ENCODE measurements at regions not wholly inside any gene's neighbourhood (a gene's known extent, or its start where the extent isn't known, plus 50 kb on each side); places are given as distances from the start of the nearest gene placed in this dataset.

GRCh38 chr11:33634291-33634834, 66.3 kb downstream of the C11orf91 start:
- WGBS, 5 donors, result 71 to 93% (median 75%) methylated on average over 6 to 7 of the region's 7 CpGs
- intact Hi-C loops (cut with DNase I; ENCODE audit: low total_unique reads), result no loop called here
- TF ChIP-seq POLR2AphosphoS5 (IDR thresholded peaks at IDR 0.05) (no peak), EP300 (IDR thresholded peaks at IDR 0.05) (no peak), POLR2A (IDR thresholded peaks at IDR 0.05) (no peak)
- TF ChIP-seq, protein P1, sequence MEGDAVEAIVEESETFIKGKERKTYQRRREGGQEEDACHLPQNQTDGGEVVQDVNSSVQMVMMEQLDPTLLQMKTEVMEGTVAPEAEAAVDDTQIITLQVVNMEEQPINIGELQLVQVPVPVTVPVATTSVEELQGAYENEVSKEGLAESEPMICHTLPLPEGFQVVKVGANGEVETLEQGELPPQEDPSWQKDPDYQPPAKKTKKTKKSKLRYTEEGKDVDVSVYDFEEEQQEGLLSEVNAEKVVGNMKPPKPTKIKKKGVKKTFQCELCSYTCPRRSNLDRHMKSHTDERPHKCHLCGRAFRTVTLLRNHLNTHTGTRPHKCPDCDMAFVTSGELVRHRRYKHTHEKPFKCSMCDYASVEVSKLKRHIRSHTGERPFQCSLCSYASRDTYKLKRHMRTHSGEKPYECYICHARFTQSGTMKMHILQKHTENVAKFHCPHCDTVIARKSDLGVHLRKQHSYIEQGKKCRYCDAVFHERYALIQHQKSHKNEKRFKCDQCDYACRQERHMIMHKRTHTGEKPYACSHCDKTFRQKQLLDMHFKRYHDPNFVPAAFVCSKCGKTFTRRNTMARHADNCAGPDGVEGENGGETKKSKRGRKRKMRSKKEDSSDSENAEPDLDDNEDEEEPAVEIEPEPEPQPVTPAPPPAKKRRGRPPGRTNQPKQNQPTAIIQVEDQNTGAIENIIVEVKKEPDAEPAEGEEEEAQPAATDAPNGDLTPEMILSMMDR (IDR thresholded peaks at IDR 0.05), result no peak

GRCh38 chr11:33633251-33634003, 67.2 kb downstream of the C11orf91 start:
- Histone ChIP-seq H3K36me3 (no peaks in the 10 kb centered on the region), H3K4me1 (no peaks in the 10 kb centered on the region), H3K4me3 (no peak overlapping the region), H3K27ac (no peak overlapping the region), H3K27me3 (no peaks in the 10 kb centered on the region), H3K9me3 (peaks cover 0 to 9% (median 0%) of the 10 kb centered on the region in 4 donors)
- intact Hi-C loops (cut with DNase I; ENCODE audit: low total_unique reads), result no loop called here
- no peak for DNase-seq
- no peak for TF ChIP-seq EP300 (IDR thresholded peaks at IDR 0.05)
- TF ChIP-seq, protein P1 (IDR thresholded peaks at IDR 0.05), result no peak
- 62 to 81% (median 68%) methylated on average over 15 of the region's 15 CpGs for WGBS, 5 donors

More at GRCh38 chr11:33634291-33634834, 66.3 kb downstream of the C11orf91 start:
- DNase-seq, result no peak
- H3K4me1 ChIP-seq, result no peaks in the 10 kb centered on the region
- no peak overlapping the region for H3K27ac ChIP-seq
- peaks cover 0 to 9% (median 0%) of the 10 kb centered on the region in 4 donors for H3K9me3 ChIP-seq
- peaks cover 0 to 5% (median 0%) of the 10 kb centered on the region in 3 donors for H3K27me3 ChIP-seq
- no peaks in the 10 kb centered on the region for H3K36me3 ChIP-seq
- H3K4me3 ChIP-seq, result no peak overlapping the region

- H3K27me3 ChIP-seq, result no peaks in the 10 kb centered on the region
- TF ChIP-seq, protein P1 (IDR thresholded peaks at IDR 0.05), result no peak
- TF ChIP-seq EP300 (IDR thresholded peaks at IDR 0.05), result no peak
- no peak for TF ChIP-seq POLR2A (IDR thresholded peaks at IDR 0.05)
- no peak for TF ChIP-seq POLR2AphosphoS5 (IDR thresholded peaks at IDR 0.05)
- H3K36me3 ChIP-seq, result no peaks in the 10 kb centered on the region
- intact Hi-C loops (cut with DNase I; ENCODE audit: low total_unique reads), result no loop called here
- no peak for DNase-seq
- H3K4me3 ChIP-seq, result no peak overlapping the region
- H3K4me1 ChIP-seq, result no peaks in the 10 kb centered on the region
- H3K9me3 ChIP-seq, result peaks cover 0 to 9% (median 0%) of the 10 kb centered on the region in 4 donors
- H3K27ac ChIP-seq, result no peak overlapping the region
- 44 to 74% (median 53%) methylated on average over 5 of the region's 5 CpGs for WGBS, 5 donors
These were observed 68.9 kb downstream of the C11orf91 start for GRCh38 chr11:33631749-33632091.

GRCh38 chr11:33630936-33631748, 69.5 kb downstream of the C11orf91 start:
- intact Hi-C loops (cut with DNase I; ENCODE audit: low total_unique reads), result no loop called here
- TF ChIP-seq POLR2A (IDR thresholded peaks at IDR 0.05) (no peak), EP300 (IDR thresholded peaks at IDR 0.05) (no peak), POLR2AphosphoS5 (IDR thresholded peaks at IDR 0.05) (no peak)
- no peak overlapping the region for H3K27ac ChIP-seq

More at GRCh38 chr11:33630936-33631748, 69.5 kb downstream of the C11orf91 start:
- WGBS, 5 donors, result 82 to 89% (median 84%) methylated on average over 12 of the region's 12 CpGs
- H3K36me3 ChIP-seq, result no peaks in the 10 kb centered on the region
- H3K4me3 ChIP-seq, result no peak overlapping the region
- H3K4me1 ChIP-seq, result no peaks in the 10 kb centered on the region
- DNase-seq, result no peak
- peaks cover 0 to 9% (median 0%) of the 10 kb centered on the region in 4 donors for H3K9me3 ChIP-seq
- H3K27me3 ChIP-seq, result no peaks in the 10 kb centered on the region
